Fibroblast of gingiva (primary cell): ENCODE measurements at regions not wholly inside any gene's neighbourhood (a gene's known extent, or its start where the extent isn't known, plus 50 kb on each side); places are given as distances from the start of the nearest gene placed in this dataset.

Experiments used
- DNase-seq: peaks from one replicate; pipeline ENCODE4 v3.0.0-alpha.2; 2011; ENCODE audit warnings: low read depth

- no peak for DNase-seq
Measured at GRCh38 chr6:114430534-114431124, 87.8 kb upstream of the HS3ST5 start.

GRCh38 chr6:114428341-114428740, 85.5 kb upstream of the HS3ST5 start:
- DNase-seq, result no peak

- DNase-seq, result no peak
Measured at GRCh38 chr6:114421199-114421598, 78.4 kb upstream of the HS3ST5 start.

GRCh38 chr6:114419175-114419574, 76.4 kb upstream of the HS3ST5 start:
- no peak for DNase-seq

- DNase-seq, result no peak
Measured at GRCh38 chr6:114418304-114418972, 75.6 kb upstream of the HS3ST5 start.

- DNase-seq, result no peak
Measured at GRCh38 chr6:114407426-114408035, 64.7 kb upstream of the HS3ST5 start.

GRCh38 chr6:114404339-114404955, 61.6 kb upstream of the HS3ST5 start:
- DNase-seq, result no peak

GRCh38 chr6:114403858-114404257, 61.0 kb upstream of the HS3ST5 start:
- no peak for DNase-seq

GRCh38 chr6:114398481-114398880, 55.7 kb upstream of the HS3ST5 start:
- no peak for DNase-seq
